HG02973 (cell line): ENCODE measurements at regions not wholly inside any gene's neighbourhood (a gene's known extent, or its start where the extent isn't known, plus 50 kb on each side); places are given as distances from the start of the nearest gene placed in this dataset.
"Not testable (repeated sequence)": the region's sequence is repeated elsewhere in the genome, so short reads cannot be mapped to it uniquely, and the experiment has no call there.

ENCODE experiments used
- ATAC-seq: cut with Tn5 transposase; IDR thresholded peaks from one replicate; pipeline ENCODE4 v1.9.1; 2021; ENCODE audit warnings: moderate library complexity; ENCODE audit not compliant: unreplicated experiment

- ATAC-seq, result no peak
These were observed 99.6 kb upstream of the CDC42BPA start for GRCh38 chr1:227417756-227418480.

GRCh38 chr1:227416156-227416830 lies 98.0 kb upstream of the CDC42BPA start:
- no peak for ATAC-seq

- no peak for ATAC-seq
These were observed 97.0 kb upstream of the CDC42BPA start for GRCh38 chr1:227415115-227415790.

- no peak for ATAC-seq
These were observed 92.8 kb upstream of the CDC42BPA start for GRCh38 chr1:227411066-227411465.

- ATAC-seq, result not testable (repeated sequence)
These were observed 88.0 kb upstream of the CDC42BPA start for GRCh38 chr1:227406332-227406731.

GRCh38 chr1:227403535-227403934 lies 85.2 kb upstream of the CDC42BPA start:
- ATAC-seq, result no peak

GRCh38 chr1:227401562-227402342 lies 83.5 kb upstream of the CDC42BPA start:
- no peak for ATAC-seq

GRCh38 chr1:227399152-227399730 lies 80.9 kb upstream of the CDC42BPA start:
- ATAC-seq, result no peak

- no peak for ATAC-seq
These were observed 79.2 kb upstream of the CDC42BPA start for GRCh38 chr1:227397354-227397978.

GRCh38 chr1:227396539-227397353 lies 78.5 kb upstream of the CDC42BPA start:
- no peak for ATAC-seq

GRCh38 chr1:227395426-227396028 lies 77.2 kb upstream of the CDC42BPA start:
- ATAC-seq, result no peak

GRCh38 chr1:227392984-227393764 lies 74.9 kb upstream of the CDC42BPA start:
- ATAC-seq, result no peak

GRCh38 chr1:227391879-227392278 lies 73.6 kb upstream of the CDC42BPA start:
- no peak for ATAC-seq

GRCh38 chr1:227391211-227391610 lies 72.9 kb upstream of the CDC42BPA start:
- ATAC-seq, result no peak

GRCh38 chr1:227390525-227390924 lies 72.2 kb upstream of the CDC42BPA start:
- ATAC-seq, result no peak

- no peak for ATAC-seq
These were observed 70.2 kb upstream of the CDC42BPA start for GRCh38 chr1:227388214-227389168.

GRCh38 chr1:227379555-227379892 lies 61.2 kb upstream of the CDC42BPA start:
- no peak for ATAC-seq
